ENCODE measurements at regions not wholly inside any gene's neighbourhood (a gene's known extent, or its start where the extent isn't known, plus 50 kb on each side); places are given as distances from the start of the nearest gene placed in this dataset.

DNA sequence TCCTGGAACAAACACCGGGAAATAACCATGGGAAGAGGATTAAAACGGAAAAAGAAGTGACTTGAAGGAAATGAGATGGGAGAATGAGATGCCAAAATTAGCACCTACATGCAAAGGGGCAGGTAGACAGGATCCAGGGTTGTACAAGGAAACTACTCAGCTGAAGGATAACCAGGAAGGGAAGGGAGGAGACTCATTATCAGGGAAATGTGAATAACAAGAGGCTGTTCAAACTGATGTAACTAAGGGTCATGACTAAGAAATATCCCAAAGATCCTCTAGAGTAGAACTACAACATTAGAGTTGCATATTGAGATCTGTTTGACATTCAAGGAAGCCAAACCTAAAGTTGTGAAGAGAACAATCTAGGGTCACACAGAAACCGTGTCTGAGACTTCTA, 166.2 kb upstream of the SP8 start:
- DNase-seq = no peak

- DNase-seq = no peak
Observed at GRCh38 chr7:20954711-20955619, 168.3 kb upstream of the SP8 start.

DNA sequence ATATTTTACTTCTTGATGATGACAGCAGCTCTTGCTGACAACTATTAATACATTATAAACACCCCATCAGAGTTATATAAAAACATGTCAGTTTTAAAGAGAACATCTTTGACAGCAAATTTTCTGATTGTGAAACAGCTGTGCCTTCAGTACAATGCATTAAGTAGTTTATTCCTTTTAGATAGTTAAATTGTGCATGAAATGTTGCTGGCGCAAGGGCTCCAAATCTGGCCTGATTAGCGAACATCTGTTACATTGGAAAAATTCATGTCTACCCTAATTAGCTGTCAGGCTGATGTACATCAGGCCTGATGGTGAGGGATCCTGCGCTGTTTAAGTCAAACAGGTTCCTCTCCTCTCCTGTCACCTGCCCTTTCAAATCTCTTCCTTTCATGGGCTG, 171.9 kb upstream of the SP8 start:
- DNase-seq = peak; percentile 93

GRCh38 chr7:20959281-20959680, 172.6 kb upstream of the SP8 start:
- DNase-seq = peak; percentile 54

DNA sequence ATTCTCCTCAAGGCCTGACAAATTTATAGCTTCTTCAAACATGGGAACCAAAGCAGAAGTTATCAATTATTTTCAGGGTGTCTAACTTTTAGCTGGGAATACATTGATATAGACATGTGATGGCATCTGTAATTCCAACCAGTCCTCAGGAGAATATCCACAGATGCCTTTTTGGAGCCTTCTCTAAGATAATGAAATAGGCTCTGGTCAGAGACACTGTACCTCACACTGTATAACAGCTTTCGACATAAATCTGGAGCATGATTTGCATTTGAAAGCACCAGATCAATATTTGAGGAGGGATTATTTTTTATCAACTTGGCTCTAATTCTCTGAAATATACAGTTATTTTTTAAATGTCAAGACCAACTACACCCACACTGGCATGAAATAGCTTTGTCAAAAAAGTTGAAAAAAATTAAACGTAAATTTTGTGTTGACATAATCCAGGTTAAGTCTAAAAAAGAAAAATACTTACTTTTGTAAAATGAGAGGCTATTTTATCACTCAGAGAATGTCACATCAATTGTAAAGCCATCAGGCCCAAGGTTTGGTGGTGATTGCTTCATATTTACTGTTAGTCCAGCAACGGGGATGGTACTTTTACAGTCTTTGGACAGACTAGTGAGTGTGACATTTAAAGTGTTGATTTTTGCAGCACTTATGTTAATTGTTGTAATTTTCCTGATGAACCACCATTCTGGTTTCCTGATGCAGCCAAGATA, 177.0 kb upstream of the SP8 start:
- DNase-seq = no peak

GRCh38 chr7:20964281-20964918, 177.7 kb upstream of the SP8 start:
- DNase-seq = peak; percentile 100

GRCh38 chr7:20971219-20971618, 184.5 kb upstream of the SP8 start:
- DNase-seq = no peak

GRCh38 chr7:20980232-20980631, 193.5 kb upstream of the SP8 start:
- no peak for DNase-seq

DNA sequence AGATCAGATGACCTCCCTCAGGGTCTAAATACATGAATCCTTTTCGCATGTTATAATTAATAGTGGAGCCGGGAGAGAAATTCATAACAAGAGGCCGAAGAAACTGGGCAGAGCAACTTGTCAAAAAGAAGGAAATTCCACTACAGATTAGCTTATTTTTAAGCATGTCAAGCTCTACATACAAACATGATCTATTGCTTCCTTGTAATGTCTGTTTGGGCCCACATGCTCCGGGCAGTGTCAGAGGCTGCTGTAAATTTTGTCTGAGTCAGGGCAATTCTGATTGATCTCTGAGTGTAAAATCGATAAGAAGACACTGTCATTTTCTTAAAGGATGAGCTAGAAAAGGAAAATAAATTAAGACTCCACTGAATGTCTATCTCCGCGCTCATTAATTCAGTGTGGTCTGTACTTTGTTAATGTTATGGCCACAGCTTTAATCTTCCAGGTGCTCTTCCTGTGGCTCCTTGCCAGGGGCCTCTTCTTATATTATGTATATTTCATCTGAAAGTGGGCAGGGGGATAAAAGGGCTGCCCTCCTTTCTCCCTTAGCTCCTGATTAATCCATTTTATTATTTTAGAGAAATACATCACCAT, 194.1 kb upstream of the SP8 start:
- DNase-seq = no peak

DNA sequence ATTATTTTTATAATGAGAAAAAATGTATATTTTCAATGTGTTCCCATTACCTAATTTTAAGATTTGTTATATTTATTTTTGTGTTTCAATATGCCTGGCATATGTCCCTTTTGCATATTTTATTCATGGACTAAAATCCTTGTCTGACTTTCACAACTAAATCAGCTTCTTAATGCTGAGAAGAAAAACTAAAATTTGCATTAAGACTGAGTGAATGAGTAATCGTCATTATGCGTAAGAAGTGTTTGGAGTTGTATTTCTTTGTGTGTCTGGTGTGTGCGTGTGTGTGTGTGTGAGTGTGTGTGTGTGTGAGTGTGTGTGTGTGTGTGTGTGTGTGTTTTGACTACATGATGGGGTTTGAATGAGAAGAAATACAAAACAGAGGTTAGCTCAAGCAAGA, 201.7 kb upstream of the SP8 start:
- DNase-seq = no peak

- no peak for DNase-seq
Observed at GRCh38 chr7:20991544-20991943, 204.9 kb upstream of the SP8 start.

DNA sequence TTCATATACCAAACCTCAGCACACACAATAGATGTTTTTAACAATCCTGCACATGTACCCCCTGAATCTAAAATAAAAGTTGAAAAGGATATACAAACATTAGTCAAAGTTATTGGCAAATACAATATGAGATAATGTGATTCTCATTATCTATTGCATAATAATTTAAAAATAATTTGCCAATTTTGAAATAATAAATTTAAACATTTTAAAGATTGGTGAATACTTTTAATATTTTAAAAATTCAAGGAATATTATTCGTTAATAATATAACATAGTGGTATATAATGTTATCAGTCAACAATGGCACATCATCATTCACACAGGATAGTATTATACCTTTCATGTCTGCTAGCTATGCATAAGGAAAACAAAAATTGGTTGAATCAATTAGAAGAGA, 207.0 kb upstream of the SP8 start:
- DNase-seq = no peak

- no peak for DNase-seq
Observed at GRCh38 chr7:20998309-20998708, 211.6 kb upstream of the SP8 start.

DNA sequence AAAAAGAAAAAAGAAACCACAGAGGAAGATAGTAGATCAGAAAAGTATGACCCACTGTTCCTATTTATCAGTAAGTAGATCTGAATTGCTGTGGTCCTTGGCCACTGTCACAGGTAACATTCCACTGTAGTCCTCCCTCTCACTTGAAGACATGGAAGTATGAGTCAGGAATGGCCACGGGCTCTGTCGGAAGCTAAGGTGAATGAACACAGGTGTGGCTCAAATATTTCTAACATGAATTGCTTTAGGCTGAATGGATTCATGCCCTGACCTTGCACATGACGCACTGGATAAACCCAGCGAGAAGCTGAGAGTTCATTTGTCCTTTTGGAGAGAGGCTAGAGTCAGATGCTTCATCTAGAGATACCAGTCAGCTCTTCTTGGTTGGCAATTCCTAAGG, 224.5 kb upstream of the SP8 start:
- no peak for DNase-seq

DNA sequence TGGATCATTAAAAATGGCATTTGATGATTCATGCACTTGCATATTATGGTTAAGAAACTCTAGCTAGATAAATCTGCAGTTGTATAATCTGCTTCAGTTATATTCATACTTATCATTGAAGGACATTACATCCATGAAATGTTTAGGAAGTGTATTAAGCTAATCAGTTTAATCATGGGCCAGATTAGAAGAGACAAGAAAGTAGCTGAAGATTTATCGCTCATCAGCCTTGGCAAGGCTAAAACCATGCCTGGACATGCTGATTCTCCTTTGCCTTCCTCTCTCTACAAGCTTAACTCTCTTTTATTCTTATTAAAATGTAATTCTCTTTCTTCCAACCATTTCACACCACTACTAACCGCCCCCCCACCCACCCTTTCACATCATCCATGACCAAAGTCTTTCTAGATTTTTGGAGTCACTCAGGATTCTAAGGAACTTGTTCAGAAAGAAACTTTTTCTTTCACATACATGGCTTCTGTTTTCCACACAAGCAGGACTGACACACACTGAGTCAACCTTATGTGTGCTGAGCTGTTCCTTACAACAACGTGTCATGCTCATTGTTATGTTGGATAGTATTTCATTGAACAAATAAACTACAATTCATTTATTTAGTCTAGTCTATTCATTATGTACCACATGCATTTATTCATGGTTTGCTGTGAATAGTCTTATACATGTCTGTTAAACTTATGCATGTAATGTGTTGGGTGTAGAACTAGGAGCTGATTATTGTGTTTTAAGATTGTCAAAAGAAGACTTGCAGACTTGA, 227.3 kb upstream of the SP8 start:
- DNase-seq = no peak

DNA sequence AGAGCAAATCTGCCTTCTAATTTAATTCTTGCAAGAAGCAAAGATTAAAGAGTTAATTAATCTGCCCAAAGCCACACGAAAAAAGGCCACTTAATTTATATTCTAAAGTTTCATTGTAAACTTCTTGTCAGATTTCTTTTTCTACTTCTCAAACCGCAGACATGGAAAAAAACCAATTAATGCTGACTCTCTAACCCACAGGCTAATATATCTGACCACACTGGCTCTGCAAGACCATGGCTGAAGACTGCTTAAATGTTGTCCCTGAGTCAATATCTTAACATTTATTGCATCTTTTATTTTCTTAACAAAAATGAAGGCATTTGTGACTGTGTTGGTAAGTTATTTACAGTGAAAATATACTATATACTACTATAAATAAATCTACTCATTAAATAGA, 234.0 kb upstream of the SP8 start:
- no peak for DNase-seq

DNA sequence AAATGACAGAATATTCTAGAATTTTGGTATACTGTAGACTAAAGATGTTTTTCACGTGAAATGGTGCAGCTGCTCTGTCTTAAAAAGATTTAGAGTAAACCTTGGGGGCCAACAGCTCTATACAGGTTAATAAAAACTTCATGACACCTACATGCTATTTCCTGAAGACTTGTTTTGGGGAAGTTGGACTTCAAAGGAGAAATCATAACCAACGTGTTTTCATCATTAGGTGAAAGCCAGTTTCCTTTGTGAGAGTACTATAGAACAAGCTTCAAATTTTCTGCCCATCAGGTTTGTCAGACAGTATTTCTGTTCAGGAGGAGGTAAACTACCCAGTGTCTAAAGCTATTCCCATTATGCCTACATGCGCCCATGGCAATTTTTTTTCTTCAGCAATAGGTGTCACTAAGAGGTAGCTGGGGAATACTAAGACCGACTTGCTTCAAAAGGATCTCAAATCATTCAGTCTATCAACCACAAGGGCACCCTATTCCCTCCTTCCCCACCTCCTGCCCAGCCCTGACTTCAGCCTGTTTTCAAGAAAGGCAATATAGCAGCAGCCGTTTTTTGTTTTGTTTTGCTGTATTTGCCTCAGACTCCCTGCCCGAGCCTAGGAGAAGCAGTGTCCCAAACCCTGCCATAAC, 237.3 kb upstream of the SP8 start:
- no peak for DNase-seq

DNA sequence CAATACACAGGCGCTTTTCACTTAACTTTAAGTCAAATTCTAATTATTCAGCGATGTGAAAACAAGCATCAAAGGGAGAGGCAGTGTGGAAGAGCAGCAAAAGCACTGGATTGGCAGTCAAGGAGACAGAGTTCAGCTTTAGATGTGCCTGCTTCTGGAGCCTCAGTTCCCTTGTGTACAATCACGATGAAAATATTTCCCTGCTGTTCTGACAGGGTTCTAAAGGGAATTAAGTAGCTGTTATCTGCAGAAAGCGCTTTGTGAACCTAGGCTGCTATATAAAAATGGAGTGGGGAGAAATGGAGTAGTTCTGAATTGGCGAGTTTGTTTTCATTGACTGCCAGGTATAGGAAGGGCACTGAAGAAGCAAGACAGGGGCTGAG, 237.8 kb upstream of the SP8 start:
- DNase-seq = no peak

GRCh38 chr7:21028186-21028585, 241.5 kb upstream of the SP8 start:
- peak; percentile 96 for DNase-seq

DNA sequence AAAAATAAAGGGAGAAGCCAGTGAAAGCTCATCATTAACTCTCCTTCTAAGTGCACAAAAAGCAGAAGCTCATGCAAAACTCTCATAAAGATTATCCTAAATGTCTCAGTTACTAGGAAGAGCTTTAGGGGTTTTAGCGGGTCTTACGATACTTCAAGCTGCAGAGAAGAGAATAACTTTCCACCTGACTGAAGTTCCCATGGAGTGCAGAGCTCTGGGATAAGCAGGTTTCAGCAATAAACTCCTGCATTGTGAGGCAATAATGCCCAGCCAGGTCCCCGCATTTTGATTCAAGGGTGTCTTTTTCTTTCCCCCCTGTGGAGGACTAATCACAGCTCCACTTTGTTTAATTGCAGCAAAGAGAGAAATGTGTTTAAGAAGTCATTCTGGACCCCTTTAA, 241.9 kb upstream of the SP8 start:
- DNase-seq = peak; percentile 28

GRCh38 chr7:21029006-21029405, 242.3 kb upstream of the SP8 start:
- no peak for DNase-seq

GRCh38 chr7:21030237-21030871, 243.7 kb upstream of the SP8 start:
- DNase-seq = no peak
